ENCODE measurements at regions not wholly inside any gene's neighbourhood (a gene's known extent, or its start where the extent isn't known, plus 50 kb on each side); places are given as distances from the start of the nearest gene placed in this dataset.

- TF ChIP-seq CTCF (optimal IDR thresholded peaks at IDR 0.05 in 1 of 3, IDR thresholded peaks at IDR 0.05 in 1 of 3, conservative IDR thresholded peaks at IDR 0.05 in 1 of 3; ENCODE audit: extremely low read depth in 1 of 3, insufficient read depth in 2 of 3, low read length in 3 of 3) (no peak), EZH2 (IDR thresholded peaks at IDR 0.05; ENCODE audit: low read length) (no peak)
Observed at GRCh38 chr10:89853781-89854191, 152.4 kb downstream of the KIF20B start.
